HG03066 (cell line): ENCODE measurements at regions not wholly inside any gene's neighbourhood (a gene's known extent, or its start where the extent isn't known, plus 50 kb on each side); places are given as distances from the start of the nearest gene placed in this dataset.
A peak's percentile ranks its signal among the peaks of the same experiment; 100 is the strongest.
"Not testable (repeated sequence)": the region's sequence is repeated elsewhere in the genome, so short reads cannot be mapped to it uniquely, and the experiment has no call there.

ENCODE experiments used
- ATAC-seq: cut with Tn5 transposase; IDR thresholded peaks from one replicate; pipeline ENCODE4 v1.9.1; 2021; ENCODE audit warnings: low read depth; ENCODE audit not compliant: unreplicated experiment

DNA sequence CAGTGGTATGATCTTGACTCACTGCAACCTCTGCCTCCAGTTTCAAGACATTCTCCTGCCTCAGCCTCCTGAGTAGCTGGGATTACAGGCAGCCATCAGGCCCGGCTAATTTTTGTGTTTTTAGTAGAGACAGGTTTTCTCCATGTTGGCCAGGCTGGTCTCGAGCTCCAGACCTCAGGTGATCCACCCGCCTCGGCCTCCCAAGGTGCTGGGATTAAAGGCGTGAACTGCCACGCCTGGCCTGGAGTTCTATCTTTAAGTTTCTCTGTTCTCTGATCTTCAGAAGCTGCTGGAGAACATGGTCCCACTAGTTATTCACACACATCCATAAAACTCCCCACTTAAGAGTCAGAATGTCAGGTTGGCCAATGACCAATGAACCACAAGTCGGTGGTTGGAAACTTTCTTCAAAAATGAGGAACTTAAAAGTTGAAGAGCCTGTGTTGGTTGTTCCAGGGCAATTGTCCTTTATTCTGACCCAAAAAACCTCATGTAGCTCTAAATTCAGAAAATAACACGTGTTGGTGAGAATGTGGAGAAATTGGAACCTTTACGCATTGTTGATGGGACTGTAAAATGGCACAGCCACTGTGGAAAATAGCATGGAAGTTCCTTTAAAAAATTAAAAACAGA lies 55.9 kb upstream of the PIK3CB start:
- peak; percentile 83 for ATAC-seq

DNA sequence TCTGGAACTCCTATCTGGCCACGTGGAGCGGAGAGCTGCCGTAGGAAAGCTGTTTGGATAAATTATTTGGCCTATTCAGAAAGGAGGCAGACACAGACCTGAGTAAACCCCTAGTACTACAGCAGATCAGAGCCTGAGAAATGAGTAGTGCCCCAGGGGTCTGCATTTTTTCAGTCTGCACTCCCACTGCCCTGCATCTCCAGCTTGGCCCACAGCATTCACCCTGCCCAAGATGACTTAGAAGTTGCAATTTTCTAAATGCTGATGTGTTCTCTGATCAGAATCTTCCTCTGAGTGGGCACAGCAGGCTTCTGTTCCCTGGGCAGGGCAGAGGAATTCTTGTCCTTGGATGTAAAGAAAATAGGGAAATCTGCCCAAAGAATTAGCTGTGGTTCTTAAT lies 55.1 kb upstream of the PIK3CB start:
- ATAC-seq: no peak

DNA sequence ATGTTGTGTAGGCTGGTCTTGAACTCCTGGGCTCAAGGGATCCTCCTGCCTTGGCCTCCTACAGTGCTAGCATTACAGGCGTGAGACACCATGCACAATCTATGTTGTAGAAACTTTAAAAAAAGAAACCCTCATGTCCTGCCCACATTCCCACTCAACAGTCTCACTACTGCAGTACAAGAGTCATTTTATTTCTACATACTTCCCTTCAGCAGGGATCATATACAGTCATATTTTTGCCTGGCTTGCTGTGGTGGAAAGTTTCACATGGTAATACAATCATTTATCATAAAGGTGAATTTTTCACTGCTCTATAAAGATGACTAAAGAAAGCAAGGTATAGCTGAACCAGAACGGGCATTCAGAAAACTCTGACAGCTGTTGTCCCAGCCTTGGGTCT lies 53.8 kb upstream of the PIK3CB start:
- no peak for ATAC-seq

DNA sequence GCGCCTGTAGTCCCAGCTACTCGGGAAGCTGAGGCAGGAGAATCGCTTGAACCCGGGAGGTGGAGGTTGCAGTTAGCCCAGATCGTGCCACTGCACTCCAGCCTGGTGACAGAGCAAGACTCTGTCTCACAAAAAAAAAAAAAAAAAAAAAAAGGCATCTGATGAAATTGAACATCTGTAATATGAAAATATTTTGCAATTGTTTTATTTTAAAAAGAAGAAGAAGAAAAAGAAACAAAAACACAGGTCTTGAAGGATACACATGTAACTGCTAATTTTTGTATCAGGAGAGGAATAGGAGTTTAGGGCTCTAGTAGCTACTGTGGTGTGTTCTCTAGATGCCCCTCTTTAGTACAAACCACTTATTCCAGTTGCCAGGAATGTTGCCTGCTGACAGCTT lies 51.4 kb upstream of the PIK3CB start:
- ATAC-seq: not testable (repeated sequence)
